WTC11 (cell line): ENCODE measurements at regions not wholly inside any gene's neighbourhood (a gene's known extent, or its start where the extent isn't known, plus 50 kb on each side); places are given as distances from the start of the nearest gene placed in this dataset.

ENCODE experiments used
- ATAC-seq: fragments of 200-7000 bp; cut with Tn5 transposase; 2 replicates; pipeline ENCODE4 v1.10.0; 2021; ENCODE audit warnings: mild to moderate bottlenecking, moderate library complexity
- CTCF ChIA-PET: fragments of 300-600 bp; sonication (Branson Sonifier 250); formaldehyde crosslinking; loops from one replicate; lab custom pipeline; 2021; ENCODE audit warnings: antibody characterized with exemption; lab: Charles Lee
- POLR2A ChIA-PET: fragments of 350-600 bp; sonication (Branson Sonifier 250); formaldehyde crosslinking; loops from one replicate; lab custom pipeline; 2021; ENCODE audit warnings: antibody characterized with exemption; lab: Charles Lee
- DNase-seq: peaks from one replicate; pipeline ENCODE4 v3.0.0; 2021; ENCODE audit warnings: low spot score
- H3K27ac Mint-ChIP-seq: 2 replicates; pipeline ENCODE4 v1.8.0; 2021; ENCODE audit warnings: mixed read lengths
- H3K27me3 Mint-ChIP-seq: 2 replicates; pipeline ENCODE4 v1.8.0; 2021; ENCODE audit warnings: low read depth, mild to moderate bottlenecking, moderate library complexity, mixed read lengths
- H3K36me3 Mint-ChIP-seq: 2 replicates; pipeline ENCODE4 v1.8.0; 2021; ENCODE audit warnings: mixed read lengths
- H3K4me1 Mint-ChIP-seq: 2 replicates; pipeline ENCODE4 v1.8.0; 2022; ENCODE audit warnings: mixed read lengths
- H3K4me3 Mint-ChIP-seq: 2 replicates; pipeline ENCODE4 v1.8.0; 2021; ENCODE audit warnings: mild to moderate bottlenecking, moderate library complexity, mixed read lengths
- H3K9me3 Mint-ChIP-seq: 2 replicates; pipeline ENCODE4 v1.8.0; 2021; ENCODE audit warnings: mixed read lengths
- ATF3 ChIP-seq: sonication (generic); formaldehyde crosslinking; conservative IDR thresholded peaks from 2 replicates; pipeline ENCODE4 v1.8.1; 2022; ENCODE audit warnings: mild to moderate bottlenecking, missing genetic modification reagents
- EMX1 ChIP-seq: fragments of 250-450 bp; sonication (Bioruptor Pico); IDR thresholded peaks from 2 replicates; pipeline ENCODE4 v1.8.0; 2021; ENCODE audit warnings: mild to moderate bottlenecking
- FOXP1 ChIP-seq: sonication (generic); formaldehyde crosslinking; IDR thresholded peaks from 2 replicates; pipeline ENCODE4 v1.8.0; 2022; ENCODE audit warnings: missing genetic modification reagents, mild to moderate bottlenecking, moderate library complexity, borderline replicate concordance
- GRHL2 ChIP-seq: fragments of 250-450 bp; sonication (Bioruptor Pico); IDR thresholded peaks from 2 replicates; pipeline ENCODE4 v1.8.0; 2022; ENCODE audit warnings: mild to moderate bottlenecking, moderate library complexity; ENCODE audit not compliant: insufficient replicate concordance, severe bottlenecking
- KAT7 ChIP-seq: sonication (generic); formaldehyde crosslinking; IDR thresholded peaks from 2 replicates; pipeline ENCODE4 v1.8.1; 2023; ENCODE audit warnings: missing genetic modification reagents, mild to moderate bottlenecking, borderline replicate concordance
- MAX ChIP-seq: sonication (generic); formaldehyde crosslinking; IDR thresholded peaks from 2 replicates; pipeline ENCODE4 v1.8.0; 2022; ENCODE audit warnings: mild to moderate bottlenecking, missing genetic modification reagents
- MXD4 ChIP-seq: fragments of 250-450 bp; sonication (Bioruptor Pico); IDR thresholded peaks from 2 replicates; pipeline ENCODE4 v1.8.0; 2021; ENCODE audit warnings: mild to moderate bottlenecking, moderate library complexity, borderline replicate concordance
- PRRX2 ChIP-seq: fragments of 250-450 bp; sonication (Bioruptor Pico); IDR thresholded peaks from 2 replicates; pipeline ENCODE4 v1.8.0; 2021; ENCODE audit warnings: mild to moderate bottlenecking
- SMAD4 ChIP-seq: sonication (generic); formaldehyde crosslinking; IDR thresholded peaks from 2 replicates; pipeline ENCODE4 v1.8.0; 2022; ENCODE audit warnings: mild to moderate bottlenecking, missing genetic modification reagents
- STAT6 ChIP-seq: sonication (generic); formaldehyde crosslinking; conservative IDR thresholded peaks from 2 replicates; pipeline ENCODE4 v1.8.1; 2023; ENCODE audit warnings: mild to moderate bottlenecking, low read depth, missing genetic modification reagents, moderate library complexity
- TP53 ChIP-seq: sonication (generic); formaldehyde crosslinking; IDR thresholded peaks from 2 replicates; pipeline ENCODE4 v1.8.1; 2023; ENCODE audit warnings: mild to moderate bottlenecking, missing genetic modification reagents
- ZNF121 ChIP-seq: sonication (generic); formaldehyde crosslinking; IDR thresholded peaks from 2 replicates; pipeline ENCODE4 v1.8.0; 2023; ENCODE audit warnings: missing genetic modification reagents
- ZNF219 ChIP-seq: sonication (generic); formaldehyde crosslinking; IDR thresholded peaks from 2 replicates; pipeline ENCODE4 v1.8.0; 2023; ENCODE audit warnings: missing genetic modification reagents, mild to moderate bottlenecking, borderline replicate concordance
- ZNF423 ChIP-seq: fragments of 250-450 bp; sonication (Bioruptor Pico); IDR thresholded peaks from 2 replicates; pipeline ENCODE4 v2.1.2; 2022; ENCODE audit warnings: mild to moderate bottlenecking, moderate library complexity
- ZNF671 ChIP-seq: fragments of 250-450 bp; sonication (Bioruptor Pico); IDR thresholded peaks from 2 replicates; pipeline ENCODE4 v1.8.0; 2021; ENCODE audit warnings: mild to moderate bottlenecking
- ZSCAN18 ChIP-seq: fragments of 250-450 bp; sonication (Bioruptor Pico); IDR thresholded peaks from 2 replicates; pipeline ENCODE4 v2.1.2; 2022; ENCODE audit warnings: mild to moderate bottlenecking, moderate library complexity
- TF ChIP-seq, protein P1 (sequence below): sonication (generic); formaldehyde crosslinking; IDR thresholded peaks from 2 replicates; pipeline ENCODE4 v1.8.1; 2023; ENCODE audit warnings: mild to moderate bottlenecking, missing genetic modification reagents
- TF ChIP-seq, protein P2 (sequence below): fragments of 250-450 bp; sonication (Bioruptor Pico); IDR thresholded peaks from 2 replicates; pipeline ENCODE4 v1.8.0; 2021; ENCODE audit warnings: mild to moderate bottlenecking
- TF ChIP-seq, protein P3 (sequence below): sonication (generic); formaldehyde crosslinking; IDR thresholded peaks from 2 replicates; pipeline ENCODE4 v1.8.1; 2022; ENCODE audit warnings: mild to moderate bottlenecking, moderate library complexity, missing genetic modification reagents

GRCh38 chr6:155850408-155850841, 394.8 kb upstream of the NOX3 start (continued):
- TF ChIP-seq, protein P1, sequence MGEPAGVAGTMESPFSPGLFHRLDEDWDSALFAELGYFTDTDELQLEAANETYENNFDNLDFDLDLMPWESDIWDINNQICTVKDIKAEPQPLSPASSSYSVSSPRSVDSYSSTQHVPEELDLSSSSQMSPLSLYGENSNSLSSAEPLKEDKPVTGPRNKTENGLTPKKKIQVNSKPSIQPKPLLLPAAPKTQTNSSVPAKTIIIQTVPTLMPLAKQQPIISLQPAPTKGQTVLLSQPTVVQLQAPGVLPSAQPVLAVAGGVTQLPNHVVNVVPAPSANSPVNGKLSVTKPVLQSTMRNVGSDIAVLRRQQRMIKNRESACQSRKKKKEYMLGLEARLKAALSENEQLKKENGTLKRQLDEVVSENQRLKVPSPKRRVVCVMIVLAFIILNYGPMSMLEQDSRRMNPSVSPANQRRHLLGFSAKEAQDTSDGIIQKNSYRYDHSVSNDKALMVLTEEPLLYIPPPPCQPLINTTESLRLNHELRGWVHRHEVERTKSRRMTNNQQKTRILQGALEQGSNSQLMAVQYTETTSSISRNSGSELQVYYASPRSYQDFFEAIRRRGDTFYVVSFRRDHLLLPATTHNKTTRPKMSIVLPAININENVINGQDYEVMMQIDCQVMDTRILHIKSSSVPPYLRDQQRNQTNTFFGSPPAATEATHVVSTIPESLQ (CRISPR knock-in tag): no peak
- no peak for TF ChIP-seq TP53 (CRISPR knock-in tag)
- no peak for TF ChIP-seq ZNF423 (CRISPR knock-in tag)
- TF ChIP-seq MAX: no peak

DNA sequence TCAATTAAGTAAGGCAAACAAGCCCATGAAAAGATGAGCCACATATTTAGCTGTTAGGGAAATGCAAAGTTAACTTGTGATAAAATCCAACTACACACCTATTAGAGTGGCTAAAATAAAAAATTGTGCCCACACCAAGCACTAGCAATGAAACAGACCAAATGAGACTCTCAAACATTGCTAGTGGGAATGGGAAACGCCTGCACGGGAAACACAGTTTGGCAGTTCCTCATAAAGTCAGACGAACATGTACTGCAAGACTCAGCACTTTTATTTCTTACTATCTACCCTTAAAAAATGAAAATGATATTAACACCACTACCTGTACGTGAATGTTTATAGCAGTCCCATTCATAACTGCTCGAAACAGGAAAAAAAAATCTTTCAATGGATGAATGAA, 392.1 kb upstream of the NOX3 start:
- Mint-ChIP-seq H3K4me3 (no peak overlapping the region), H3K9me3 (peaks cover 28% of the 10 kb centered on the region), H3K4me1 (0 out of 2 replicates have a peak, but pooled peaks cover 3% of the 10 kb centered on the region), H3K27ac (no peak overlapping the region), H3K27me3 (no peaks in the 10 kb centered on the region; the same call in 1 of the 2 replicates), H3K36me3 (peaks cover 13% of the 10 kb centered on the region)
- ChIA-PET CTCF (no interaction called here), POLR2A (no interaction called here)
- ATAC-seq (no peak), DNase-seq (no peak)
- TF ChIP-seq STAT6 (no peak), EMX1 (CRISPR knock-in tag) (no peak), MXD4 (no peak), FOXP1 (CRISPR knock-in tag) (no peak)

GRCh38 chr6:155837474-155837873, 381.8 kb upstream of the NOX3 start:
- ATAC-seq (no peak), DNase-seq (no peak)
- POLR2A ChIA-PET: no interaction called here
- Mint-ChIP-seq H3K27ac (no peak overlapping the region), H3K4me3 (no peak overlapping the region), H3K4me1 (no peaks in the 10 kb centered on the region), H3K27me3 (no peaks in the 10 kb centered on the region)
- TF ChIP-seq ATF3 (CRISPR knock-in tag) (no peak), GRHL2 (CRISPR knock-in tag) (no peak), ZNF671 (no peak), SMAD4 (CRISPR knock-in tag) (no peak), ZNF121 (CRISPR knock-in tag) (no peak), PRRX2 (CRISPR knock-in tag) (no peak), ZNF219 (no peak), ZSCAN18 (CRISPR knock-in tag) (no peak), KAT7 (CRISPR knock-in tag) (no peak), STAT6 (no peak)
- TF ChIP-seq, protein P2, sequence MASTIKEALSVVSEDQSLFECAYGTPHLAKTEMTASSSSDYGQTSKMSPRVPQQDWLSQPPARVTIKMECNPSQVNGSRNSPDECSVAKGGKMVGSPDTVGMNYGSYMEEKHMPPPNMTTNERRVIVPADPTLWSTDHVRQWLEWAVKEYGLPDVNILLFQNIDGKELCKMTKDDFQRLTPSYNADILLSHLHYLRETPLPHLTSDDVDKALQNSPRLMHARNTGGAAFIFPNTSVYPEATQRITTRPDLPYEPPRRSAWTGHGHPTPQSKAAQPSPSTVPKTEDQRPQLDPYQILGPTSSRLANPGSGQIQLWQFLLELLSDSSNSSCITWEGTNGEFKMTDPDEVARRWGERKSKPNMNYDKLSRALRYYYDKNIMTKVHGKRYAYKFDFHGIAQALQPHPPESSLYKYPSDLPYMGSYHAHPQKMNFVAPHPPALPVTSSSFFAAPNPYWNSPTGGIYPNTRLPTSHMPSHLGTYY (CRISPR knock-in tag): no peak
- TF ChIP-seq, protein P3, sequence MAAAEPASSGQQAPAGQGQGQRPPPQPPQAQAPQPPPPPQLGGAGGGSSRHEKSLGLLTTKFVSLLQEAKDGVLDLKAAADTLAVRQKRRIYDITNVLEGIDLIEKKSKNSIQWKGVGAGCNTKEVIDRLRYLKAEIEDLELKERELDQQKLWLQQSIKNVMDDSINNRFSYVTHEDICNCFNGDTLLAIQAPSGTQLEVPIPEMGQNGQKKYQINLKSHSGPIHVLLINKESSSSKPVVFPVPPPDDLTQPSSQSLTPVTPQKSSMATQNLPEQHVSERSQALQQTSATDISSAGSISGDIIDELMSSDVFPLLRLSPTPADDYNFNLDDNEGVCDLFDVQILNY (CRISPR knock-in tag): no peak
- TF ChIP-seq, all 79 proteins: peak for 0
- Mint-ChIP-seq H3K36me3 (no peaks in the 10 kb centered on the region), H3K9me3 (no peaks in the 10 kb centered on the region)
- CTCF ChIA-PET: no interaction called here
